GM18867 (cell line): ENCODE measurements at regions not wholly inside any gene's neighbourhood (a gene's known extent, or its start where the extent isn't known, plus 50 kb on each side); places are given as distances from the start of the nearest gene placed in this dataset.
"Not testable (repeated sequence)": the region's sequence is repeated elsewhere in the genome, so short reads cannot be mapped to it uniquely, and the experiment has no call there.

ENCODE experiments used
- ATAC-seq: cut with Tn5 transposase; IDR thresholded peaks from one replicate; pipeline ENCODE4 v1.9.1; 2021; ENCODE audit warnings: mild to moderate bottlenecking, moderate library complexity; ENCODE audit not compliant: unreplicated experiment

DNA sequence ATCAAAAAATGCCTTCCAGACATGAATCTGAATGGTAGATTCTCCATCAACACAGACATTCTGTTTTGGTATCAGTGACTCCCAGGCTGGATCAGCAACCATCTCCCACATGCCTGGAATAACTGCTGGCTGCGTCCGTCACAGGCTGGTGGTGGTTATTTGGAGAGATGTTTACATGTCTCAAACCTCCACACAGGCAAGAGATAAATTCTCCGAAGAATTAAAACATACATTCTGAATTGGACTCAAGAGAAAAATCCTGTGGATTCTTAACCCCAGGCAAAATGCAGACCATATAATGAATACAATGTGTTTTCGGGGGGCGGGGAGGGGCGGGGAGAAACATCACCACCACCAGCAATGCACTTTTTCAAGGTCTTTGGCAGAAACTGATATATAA, 108.2 kb downstream of the THBS2 start:
- no peak for ATAC-seq

DNA sequence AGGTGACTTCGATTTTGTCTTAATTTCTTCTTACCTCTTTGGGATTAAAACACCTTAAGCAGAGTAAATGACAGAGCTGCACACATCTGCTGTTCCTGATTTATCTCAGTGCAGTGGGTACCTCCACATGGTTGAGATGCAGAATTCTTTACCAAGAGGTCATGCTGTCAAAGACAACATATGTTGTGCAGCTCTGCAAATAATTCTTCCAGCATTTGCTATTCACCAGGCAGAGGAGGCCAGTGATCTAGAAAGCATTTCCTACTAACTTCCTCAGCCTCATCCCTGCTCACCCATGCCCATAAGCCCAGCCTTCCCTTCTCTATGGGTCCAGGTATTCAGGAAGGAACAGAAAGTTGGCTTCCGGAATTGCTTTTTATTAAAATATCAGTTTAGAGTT, 109.3 kb downstream of the THBS2 start:
- no peak for ATAC-seq

DNA sequence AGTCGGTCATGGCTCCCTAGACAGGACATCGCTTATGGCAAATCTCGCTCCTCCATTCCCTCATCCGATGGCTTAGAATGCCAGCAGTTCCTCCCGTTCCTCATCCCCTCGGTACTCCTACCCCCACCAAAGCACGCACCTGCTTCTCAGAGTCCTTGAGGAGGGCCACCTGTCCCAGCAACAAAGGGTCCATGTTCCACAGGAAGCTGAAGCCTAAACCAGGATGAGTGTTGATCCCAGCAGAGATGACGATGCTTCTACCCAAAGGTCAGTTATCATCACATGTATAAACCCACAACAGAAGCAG, 111.2 kb downstream of the THBS2 start:
- no peak for ATAC-seq

DNA sequence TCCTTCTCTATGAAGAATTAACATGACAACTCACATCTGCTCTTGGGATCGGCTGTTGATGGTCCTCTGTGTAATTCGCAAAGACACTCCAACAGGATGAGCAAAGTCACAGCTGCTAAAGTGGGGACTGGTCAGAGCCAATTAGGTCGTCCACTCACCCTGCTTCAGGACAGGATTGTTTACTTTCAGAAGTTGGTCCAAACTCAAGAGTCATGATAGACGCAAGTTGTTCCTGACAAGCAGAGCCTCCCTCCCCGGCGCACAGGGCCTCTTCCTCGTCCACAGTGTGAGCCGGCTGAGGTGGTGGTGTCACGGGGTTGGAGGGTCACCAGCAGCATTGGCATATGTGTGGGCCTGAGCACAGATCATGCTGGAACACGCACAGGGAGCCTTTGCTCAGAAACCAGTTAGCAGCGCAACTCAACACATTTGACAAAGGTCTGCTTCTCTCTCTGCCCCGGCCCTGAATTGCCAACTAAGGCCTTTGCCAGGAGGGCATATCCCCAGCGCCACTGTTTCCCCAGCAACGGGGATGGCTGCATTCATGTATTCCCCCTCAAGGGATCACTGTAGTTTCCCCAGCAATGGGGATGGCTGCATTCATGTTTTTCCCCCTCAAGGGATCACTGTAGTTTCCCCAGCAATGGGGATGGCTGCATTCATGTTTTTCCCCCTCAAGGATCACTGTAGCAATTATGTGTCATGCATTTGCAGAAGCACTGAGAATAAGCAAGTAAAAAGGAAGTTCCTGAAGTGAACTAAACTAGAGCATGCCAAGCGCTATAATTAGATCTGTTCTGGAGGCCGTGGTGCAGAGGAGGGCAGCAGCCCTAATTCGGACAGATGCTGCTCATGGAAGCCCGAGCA, 111.7 kb downstream of the THBS2 start:
- no peak for ATAC-seq

DNA sequence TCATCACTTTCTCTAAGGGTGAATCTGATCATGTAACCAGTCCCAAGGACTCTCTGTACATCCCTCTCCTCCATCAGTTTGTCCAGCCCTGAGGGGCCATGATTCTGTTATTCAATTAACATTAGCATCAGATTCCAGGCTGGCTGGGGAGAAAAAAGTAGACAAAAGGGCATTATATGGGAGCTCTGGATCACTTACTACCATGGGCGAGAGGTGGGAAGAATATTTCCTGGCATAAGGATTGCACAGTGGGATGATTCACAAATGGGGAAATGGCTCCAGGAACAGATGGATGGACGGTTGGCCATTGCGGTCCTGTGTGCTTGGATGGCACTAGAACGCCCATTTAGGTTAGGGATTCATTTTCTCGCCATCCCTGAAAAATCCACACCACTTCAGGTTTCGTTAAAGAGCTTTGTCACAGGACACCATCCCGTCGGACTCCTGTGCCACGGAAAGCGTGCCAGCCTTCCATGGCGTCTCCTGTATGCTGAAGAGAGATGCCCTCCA, 112.6 kb downstream of the THBS2 start:
- ATAC-seq, result no peak

DNA sequence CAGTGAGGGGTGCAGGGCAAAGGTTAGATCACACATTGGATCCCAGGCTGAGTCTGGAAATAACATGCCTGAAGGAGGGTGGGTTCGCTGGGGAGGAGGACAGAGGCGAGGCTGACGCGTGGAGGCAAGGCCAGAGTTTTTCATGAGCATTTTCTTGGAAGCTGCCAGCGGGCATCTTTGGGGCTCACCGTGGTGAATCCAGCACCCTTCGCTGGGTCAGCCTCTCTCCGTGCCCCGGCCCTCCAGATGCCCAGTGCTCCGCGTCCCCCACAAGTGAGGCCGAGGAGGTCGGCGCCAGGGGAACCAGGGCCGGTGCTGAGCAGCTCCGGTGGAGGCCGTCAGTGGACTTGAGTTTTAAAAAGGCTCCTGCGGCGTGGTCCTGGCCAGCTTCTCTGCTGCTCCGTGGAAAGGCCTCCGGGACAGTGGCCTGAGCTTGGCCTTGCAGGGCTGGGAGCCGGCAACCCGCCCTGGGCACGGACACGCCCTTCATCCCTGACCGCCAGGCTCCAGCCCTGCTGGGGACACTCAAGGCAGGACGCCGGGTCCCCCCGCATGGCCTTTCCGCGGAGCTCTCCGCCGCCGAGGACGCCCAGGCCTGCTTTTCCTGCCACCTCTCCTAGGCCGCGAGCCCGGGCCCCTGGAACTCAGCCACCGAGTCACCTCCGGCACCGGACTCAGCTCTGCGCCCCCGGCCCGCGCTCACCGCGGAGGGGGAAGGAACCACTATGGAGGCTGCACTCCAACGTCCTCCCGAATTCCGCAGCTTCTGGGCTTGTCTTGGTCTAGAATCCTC, 114.3 kb downstream of the THBS2 start:
- no peak for ATAC-seq

DNA sequence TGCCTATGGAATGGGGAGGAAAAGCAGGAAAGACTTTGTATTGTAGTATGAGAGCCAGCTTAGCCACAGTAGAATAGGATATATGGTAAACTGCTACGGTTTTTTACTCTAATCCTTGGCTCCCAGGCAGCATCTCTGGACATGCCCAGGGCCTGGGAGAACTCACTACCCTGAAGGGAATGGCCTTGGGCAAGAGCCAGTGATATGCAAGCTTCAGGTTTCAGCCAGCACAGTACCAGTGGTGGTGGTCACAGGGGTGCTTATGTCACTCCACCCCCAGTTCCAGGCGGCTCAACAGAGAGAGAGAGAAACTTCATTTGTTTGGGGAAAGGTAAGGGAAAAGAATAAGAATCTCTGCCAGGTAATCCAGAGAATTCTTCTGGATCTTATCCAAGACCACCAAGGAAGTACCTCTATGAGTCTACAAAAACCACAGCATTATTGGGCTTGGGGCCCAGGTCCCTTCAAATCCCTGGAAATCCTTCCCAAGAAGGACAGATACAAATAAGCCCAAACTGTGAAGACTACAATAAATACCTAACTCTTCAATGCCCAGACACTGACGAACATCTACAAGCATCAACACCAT, 121.2 kb downstream of the THBS2 start:
- ATAC-seq, result no peak

DNA sequence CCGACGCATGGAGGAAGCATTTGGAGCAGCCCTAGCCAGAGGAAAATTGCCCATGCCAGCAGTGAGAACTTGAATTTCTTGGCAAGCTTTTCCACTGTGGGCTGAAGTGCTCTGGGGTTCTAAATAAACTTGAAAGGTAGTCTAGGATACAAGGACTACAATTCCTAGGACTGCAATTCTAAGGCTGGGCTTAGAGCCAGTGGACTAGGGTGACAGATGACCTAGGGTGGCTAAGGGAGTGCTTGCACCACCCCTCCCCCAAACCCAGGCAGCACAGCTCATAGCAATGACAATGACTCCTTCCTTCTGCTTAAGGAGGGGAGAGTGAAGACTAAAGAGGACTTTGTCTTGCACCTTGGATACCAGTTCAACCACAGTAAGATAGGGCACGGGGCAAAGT, 122.3 kb downstream of the THBS2 start:
- ATAC-seq, result no peak

DNA sequence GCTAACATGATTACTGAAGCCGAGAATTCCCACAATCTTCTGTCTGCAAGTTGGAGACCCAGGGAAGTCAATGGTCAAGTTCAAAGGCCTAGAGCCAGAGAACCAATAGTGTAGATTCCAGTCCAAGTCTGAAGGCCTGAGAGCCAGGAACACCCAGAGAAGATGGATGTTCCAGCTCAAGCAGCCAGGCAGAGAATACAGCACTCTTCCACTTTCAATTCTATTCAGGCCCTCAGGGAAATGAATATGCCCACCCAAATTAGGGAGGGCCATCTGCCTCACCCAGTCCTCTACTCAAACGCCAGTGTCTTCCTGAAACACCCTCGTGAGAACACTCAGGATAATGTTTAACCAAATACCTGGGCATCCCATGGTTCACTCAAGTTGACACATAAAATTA, 123.5 kb downstream of the THBS2 start:
- ATAC-seq, result no peak

DNA sequence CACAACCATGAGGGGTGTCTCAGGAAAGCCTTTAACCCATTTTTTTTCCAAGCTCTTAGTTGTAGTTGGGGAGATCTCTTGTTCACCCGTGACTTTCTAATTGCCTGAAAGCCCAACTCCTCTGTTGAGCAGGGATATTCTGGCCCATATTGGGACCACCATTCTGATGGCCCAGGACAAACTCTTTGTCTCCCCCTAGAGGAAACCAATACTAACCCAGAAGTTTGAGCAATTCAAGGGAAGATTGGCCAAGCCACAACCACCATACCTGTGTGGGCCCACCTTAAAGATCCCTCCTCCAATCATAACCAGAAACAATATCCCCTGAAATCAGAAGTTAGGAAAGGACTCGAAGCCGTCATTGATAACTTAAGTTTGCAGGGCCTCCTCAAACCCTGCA, 132.6 kb downstream of the THBS2 start:
- ATAC-seq, result no peak

DNA sequence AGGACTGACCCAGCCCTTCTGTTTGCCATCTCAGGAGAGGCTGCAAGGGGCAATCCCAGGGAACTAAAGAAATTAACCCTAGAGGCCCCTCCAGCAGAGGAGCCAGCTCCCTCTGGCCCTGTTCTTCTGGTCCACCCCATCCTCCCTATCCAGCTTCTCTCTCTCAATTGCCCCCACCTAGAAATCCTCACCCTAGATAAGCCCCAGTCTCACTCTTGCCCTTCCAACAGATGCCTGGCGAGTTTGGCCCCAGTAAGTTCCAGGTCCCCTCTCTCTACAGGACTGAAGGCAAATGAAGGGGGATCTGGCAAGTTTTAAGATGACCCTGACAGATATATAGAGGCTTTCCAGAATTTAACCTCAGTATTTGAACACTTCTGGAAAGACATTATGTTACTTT, 134.0 kb downstream of the THBS2 start:
- ATAC-seq, result no peak

DNA sequence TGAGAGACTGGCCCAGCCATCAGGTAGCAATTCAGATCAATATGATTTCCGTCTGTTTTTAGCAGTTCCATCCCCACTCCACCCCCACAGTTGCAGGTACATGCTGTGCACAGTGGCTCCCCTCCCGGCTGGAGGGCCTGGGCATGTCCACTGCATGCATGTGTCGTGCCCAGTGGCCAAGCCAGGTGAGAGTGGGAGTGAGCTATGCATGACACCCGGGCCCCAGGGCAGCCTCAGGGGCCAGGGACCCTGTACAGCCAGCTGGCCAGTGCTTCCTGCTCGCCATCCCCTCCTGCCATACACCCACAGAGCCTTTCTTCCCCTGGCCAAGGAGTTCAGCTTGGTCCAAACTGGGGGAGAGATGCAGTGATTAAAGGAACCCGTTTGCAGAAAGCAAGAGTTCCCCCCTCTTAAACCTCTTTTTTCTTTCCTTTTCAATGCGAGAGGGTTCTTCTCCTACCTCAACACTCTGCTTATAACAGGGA, 135.3 kb downstream of the THBS2 start:
- ATAC-seq, result no peak

DNA sequence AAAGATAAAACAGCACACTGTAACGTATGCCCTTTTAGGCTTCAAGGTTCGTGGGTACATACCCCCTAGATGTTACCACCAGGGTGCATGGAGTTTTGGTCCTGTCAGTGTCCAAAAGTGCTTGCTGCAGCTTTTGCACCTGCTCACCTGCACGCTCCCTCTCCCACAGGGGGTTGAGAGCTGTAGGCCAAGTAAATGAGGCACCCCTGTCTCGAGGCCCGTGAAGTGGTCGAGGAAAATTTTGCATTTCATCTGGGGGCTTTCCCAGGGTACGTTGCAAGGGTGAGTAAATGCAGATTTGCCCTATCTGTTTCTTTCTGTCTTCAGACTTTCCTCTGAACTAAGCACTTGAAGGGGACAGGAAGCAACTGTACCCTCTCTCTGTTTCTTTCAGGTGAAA, 136.0 kb downstream of the THBS2 start:
- ATAC-seq, result no peak

DNA sequence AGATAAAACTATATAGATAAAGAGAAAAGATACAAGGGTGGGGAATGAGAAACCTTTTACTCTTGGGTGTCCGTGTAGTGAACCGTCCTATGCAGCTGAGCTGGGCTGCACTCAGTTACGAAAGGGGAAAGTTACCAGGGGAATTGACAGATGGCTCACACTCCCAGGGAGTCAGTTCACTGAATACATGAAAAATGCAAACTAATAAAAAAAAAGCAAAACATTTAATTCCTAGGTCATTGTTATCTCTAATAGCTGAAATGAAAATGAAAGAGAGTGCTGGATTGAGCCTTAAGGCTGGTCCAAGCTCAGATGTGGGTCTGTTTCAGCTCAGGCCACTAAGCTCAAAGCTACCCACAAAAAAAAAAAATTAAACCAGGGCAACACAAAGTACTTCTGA, 138.0 kb downstream of the THBS2 start:
- peak; percentile 52 for ATAC-seq

DNA sequence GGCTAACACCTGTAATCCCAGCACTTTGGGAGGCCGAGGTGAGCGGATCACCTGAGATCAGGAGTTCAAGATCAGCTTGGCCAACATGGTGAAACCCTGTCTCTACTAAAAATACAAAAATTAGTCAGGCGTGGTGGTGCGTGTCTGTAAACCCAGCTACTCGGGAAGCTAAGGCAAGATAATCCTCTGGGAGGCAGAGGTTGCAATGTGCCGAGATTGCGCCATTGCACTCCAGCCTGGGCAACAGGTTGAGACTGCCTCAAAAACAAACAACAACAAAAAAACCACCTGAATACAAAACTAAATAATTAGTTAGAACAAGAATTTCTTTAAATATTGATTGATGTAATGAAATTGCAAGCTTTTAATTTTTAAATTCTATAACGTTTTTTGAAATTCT, 139.0 kb downstream of the THBS2 start:
- ATAC-seq, result not testable (repeated sequence)

DNA sequence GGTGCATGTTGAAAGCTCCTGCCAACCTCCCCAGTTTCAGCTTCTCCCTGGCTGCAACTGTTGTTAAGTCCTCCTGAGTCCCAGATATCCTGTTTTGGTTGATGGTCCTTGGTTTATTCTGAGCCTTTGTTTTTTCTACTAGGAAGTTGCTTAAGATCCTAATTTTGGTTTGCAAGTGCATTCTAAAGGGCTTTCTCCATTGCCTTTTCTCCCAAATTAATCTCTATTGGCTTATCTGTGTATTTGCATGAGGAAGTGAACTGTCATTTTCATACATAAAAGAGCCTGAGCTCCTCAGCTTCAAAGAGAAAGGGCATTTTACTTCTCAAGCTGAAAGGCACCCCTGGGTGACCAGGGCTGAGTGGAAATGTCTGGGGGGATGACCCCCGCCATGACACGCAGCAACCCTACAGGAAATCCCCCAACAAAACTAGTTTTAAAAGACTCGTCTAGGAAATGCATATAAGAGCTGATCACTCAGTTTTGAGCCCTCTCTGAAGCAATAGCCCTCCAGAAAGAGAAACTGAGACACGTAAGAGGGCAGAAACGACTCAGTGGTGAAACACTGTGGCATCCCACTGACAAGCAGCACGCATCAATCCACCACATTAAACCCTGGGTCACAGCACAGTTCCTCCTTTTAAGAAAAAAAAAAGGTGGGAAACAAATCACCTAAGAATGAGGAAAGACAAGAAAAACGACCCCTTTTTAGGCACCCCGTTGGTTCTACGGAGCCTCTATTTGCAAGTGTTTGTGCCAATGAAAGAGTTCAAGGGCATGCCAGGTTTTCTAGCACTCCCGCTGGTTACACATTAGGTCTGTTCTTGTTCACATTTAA, 140.9 kb downstream of the THBS2 start:
- ATAC-seq, result peak; percentile 84

DNA sequence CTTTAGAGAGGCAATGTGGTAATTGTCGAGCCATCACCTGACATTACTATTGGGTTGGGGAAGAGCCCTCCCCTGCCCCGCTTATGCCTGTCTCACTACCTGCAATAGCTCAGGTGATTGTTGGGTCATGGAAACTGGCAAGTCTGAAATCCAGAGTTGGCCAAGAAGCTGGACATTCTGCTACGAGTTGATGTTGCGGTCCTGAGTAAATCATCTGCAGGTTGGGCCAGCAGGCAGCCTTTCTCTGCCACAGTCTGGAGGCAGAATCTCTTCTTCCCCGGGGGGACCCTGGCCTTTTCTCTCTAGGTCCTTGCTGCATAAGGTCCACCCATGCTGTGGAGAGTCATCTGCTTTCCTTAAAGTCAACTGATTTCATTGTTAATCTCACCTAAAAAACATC, 142.4 kb downstream of the THBS2 start:
- ATAC-seq, result no peak

DNA sequence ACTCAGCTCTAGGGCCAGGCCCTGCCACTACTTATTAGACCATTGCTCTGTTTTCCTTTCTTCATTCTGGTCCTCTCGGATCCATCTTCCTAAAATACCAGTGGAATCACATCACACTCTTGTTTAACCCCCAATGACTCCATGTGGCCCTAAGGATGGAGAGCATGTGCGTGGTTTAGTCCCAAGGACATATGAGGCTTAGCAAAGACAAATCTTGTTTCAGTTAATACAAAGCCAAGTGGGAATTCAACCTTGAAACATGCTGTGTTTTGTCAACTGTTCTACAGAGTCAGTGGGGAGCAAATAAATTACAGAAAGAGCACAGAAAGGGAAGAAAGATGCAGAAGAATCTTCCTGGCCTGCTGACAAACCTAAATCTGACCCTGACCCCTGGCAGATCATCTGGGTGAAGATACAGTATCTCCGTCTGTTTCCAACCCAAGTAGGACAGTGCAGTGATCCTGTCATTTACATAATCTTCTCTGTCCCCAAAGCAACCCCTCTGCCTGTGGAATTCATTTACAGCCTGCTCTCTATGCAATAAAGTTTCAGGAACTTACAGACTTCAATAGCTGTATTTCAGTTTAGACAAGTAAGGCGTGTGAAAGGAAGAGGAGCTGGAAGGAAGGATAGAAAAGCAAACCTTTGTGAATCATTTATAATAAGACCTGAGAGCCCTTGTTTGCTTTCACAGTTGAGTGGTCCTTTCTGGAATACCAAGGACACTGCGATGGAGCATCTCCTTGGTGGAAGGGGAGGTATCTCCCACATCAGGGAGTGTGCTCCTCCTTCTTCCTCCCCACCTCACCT, 144.0 kb downstream of the THBS2 start:
- ATAC-seq, result no peak

DNA sequence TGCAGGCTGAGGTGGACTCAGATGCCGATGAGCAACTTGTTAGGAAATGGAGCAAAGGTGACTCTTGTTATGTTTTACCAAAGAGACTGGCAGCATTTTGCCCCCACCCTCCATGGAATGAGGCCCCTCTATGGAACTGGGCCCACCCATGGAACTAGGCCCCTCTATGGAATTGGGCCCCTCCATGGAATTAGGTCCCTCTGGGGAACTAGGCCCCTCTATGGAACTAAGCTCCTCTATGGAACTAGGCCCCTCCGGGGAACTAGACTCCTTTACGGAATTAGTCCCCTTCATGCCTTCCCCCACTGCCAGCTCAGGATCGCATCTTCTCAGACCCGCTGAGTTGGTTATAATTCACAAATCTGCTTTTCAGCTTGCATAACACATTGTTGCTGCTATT, 144.9 kb downstream of the THBS2 start:
- ATAC-seq, result no peak

DNA sequence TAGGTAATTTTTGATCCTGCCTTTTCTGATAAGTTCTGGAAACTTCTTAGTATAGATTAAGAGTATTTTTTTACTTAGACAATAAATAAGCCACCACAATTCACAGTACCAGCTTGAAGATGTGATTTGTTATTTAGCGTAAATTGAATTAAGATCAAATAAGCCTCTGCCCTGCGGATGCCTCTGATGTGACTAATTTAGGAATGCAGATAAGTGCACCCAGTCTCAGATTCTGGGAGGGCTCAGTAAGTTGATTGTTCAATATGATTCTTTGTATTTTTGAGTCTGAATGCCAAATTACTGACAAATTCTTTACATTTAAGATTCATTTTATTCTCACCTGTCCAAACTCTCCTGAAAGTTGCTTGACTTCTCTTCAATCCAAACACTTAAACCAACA, 147.5 kb downstream of the THBS2 start:
- no peak for ATAC-seq
